Effector CD4-positive, alpha-beta T cell (primary cell): ENCODE measurements at regions not wholly inside any gene's neighbourhood (a gene's known extent, or its start where the extent isn't known, plus 50 kb on each side); places are given as distances from the start of the nearest gene placed in this dataset.
"Not testable (repeated sequence)": the region's sequence is repeated elsewhere in the genome, so short reads cannot be mapped to it uniquely, and the experiment has no call there.

Source experiments
- DNase-seq: peaks from one replicate; pipeline ENCODE4 v3.0.0-alpha.2; 2020

DNA sequence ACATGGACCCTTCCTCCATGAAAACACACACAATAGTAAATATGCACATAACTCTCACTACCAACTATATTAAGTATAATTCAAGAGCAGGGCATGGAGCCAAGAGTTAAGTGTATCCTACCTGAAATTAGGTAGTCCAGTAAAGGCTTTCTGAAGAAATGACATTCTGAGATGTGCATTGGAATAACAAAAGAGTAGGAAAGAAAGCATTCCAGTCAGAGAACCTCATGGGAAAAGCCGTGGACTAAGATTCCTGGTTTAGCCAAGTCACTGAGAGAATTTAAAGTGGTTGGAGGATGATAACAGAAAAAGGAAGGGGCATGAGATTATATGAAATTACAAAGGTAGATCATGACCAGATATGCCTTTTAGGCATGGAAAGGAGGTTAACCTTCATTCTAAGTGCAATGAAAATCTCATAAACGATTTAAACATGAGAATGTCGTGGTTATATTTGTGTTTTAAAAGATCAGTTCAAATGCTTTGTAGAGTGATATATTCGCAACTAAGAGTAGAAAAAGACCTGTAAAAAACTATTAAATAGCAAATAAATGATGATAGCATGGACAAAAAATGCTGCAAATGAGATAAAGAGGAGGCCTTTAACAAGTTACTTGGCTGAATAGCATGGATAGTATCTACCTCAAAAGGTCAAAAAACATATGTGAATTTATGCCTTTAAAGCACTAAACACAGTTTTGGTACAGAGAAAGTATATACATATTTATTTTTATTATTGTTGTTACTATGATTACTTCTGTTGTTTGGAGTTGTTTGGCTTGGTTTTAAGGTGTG is 767.4 kb upstream of the GHITM start:
- no peak for DNase-seq

DNA sequence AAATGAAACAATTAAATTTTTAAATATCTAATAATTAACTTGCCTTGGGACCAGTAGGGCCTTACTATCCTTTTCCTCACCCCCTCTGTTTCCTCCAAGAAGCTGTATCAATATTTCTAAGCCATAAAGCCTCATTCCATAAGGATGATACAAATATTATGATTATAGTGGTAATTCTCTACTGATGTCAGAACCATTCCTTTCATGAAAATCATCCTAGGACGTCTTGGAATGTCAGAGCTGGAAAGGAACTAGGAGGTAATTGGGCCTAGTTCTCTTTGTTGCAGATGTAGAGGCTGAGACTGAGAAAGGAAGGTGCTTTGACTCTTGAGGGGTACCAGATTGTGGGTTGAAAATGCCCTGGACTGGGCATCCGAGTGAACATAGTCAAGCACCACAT is 766.7 kb upstream of the GHITM start:
- no peak for DNase-seq

DNA sequence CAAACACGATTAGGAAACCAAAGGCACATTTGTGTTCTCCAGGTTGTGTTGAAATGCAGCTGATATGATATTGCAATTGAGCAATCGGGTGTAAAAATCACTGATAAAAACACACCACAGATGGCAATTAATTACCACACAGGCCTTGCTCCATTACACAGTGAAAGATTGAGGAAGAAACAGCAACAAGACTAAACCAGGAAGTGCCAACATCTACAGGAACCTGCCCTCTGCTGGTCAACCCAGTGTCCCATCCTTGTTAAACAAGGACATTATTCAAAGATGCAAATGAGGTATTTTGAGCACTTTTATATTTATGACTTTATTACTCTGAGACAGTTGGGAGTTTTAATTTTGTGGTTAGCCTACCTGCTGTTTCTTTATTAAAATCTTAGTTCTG is 765.6 kb upstream of the GHITM start:
- no peak for DNase-seq

DNA sequence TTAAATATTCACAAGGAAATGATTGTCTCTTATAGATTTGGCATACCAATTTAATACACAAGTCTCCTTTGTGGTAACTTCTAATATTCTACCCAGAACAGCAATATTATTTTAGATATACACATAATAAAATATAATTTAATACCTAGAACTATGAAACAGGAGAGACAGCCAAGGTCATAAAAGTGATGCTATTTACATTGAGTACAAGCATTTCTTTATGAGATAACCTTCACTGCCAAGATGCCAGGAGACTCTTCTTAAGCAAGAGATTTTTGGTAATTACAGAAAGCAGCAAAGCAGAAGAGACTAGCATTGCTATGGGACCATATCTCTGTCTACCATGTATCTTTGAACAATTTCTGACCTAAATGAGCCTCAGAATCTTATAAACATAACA is 764.6 kb upstream of the GHITM start:
- no peak for DNase-seq

DNA sequence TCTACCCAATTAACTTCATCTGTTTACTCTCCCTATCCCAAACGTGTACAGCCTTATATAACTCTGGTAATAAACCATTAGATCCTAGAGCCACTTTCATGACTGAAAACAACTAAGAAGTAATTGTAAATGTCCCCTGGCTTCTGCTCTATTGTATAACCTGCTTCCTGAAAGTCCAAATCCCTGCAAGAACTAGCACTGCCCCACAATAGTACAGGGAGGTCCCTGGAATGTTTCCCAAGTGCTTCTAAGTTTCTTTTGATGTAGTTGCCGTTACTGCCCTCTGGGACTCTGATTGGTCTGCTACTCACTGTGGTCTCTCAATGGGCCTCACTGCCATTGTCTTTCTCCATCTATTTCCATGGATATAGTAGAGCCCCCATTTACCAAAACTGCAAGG is 764.0 kb upstream of the GHITM start:
- no peak for DNase-seq

DNA sequence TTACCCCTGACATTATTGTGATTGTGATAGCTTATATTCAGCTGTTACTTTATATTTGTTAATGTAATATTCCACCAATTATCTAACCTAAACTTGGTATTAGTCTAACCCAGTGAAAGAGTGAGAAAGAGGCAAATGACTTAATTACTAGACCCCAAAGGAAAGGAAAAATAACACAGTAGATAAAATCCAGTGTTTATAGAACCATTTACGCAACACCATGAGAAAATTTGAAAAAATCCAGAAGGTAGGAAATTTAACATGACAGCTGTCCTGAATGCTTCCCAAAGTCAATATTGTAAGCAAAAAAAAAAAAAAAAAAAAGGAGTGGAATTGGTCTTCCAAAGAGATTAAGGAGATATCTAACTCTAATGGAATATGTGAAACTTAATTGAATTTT is 741.5 kb upstream of the GHITM start:
- DNase-seq, result no peak

DNA sequence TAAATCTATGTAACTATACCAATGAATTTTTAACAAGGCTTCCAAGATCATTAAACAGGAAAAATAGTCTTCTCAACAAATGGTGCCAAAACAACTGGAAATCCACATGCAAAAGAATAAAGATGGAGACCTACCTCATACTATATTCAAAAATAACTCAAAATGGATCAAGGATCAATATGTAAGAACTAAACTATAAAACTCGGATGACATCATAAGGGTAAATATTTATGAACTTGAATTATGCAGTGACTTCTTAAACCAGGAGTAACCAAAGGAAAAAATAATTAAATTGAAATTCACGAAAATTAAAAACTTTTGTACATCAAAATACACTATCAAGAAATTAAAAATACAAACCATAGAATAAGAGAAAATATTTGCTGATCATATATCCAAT is 728.7 kb upstream of the GHITM start:
- no peak for DNase-seq

DNA sequence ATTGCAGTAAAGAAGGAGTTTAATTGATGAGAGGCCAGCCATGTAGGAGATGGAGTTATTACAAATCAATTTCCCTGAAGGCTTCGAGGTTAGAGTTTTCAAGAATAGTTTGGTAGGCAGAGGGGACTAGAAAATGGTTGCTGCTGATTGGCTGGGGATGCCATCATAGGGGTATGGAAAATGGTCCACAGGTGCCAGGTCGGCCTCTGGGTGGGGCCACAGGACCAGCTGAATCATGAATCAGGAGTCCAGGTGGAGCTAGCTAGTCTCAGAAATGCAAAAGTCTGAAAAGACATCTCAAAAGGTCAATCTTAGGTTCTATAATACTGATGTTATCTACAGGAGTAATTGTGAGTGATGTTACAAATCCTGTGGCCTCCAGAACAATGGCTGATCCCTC is 714.0 kb upstream of the GHITM start:
- DNase-seq, result no peak

DNA sequence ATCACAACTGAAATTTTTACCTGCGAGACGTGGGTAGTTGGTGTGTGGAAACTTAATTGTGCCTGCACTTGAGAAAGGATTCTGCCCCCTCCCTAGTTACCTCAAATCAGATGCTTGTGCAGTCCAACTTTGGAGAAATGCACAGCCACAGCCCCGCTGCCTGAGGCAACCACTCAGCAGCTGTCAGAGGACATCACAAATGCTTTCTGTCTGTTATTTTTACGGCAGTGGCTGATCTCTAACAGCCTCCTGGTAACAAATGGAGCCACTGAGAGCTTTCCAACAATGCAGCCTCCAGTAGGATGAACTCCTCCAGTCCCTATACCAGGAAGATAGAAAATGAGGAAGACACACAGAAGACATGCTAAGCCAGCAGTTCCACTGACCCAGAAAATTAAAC is 712.2 kb upstream of the GHITM start:
- DNase-seq, result no peak

DNA sequence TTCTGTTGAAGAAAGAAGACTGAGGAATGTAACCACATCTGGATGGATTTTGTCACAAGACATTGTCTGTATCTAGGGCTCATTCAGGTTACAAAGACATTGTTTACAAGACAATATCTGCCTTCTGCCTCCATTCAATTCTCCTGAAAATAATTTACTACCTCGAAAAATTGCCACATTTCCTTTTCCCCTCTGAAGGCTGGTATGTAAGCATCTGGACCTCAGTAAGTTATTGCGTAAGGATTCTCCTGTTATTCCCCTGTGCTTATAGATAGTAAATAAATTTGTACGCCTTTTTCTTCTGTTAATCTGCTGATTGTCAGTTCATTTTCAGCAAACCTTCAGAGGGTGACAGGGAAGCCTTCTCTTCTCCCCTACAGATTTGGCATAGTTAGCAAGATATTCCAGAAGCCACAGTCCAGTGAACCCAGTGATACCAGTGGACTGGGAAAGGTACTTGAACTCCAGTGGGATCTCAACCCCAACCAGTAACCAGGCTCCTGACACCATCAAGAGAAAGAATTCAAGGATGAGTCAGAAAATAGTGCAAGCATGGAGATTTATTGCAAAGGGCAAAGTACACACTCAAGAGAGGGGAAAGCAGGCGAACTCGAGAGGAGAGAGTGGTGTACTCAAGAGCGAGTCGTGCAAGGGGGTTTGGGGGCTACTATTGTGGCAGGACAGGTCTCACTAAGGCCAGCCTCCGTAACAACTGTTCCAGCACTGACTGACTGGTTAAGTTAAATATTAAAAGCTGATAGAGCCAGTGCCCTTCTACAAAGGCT is 706.9 kb upstream of the GHITM start:
- no peak for DNase-seq

DNA sequence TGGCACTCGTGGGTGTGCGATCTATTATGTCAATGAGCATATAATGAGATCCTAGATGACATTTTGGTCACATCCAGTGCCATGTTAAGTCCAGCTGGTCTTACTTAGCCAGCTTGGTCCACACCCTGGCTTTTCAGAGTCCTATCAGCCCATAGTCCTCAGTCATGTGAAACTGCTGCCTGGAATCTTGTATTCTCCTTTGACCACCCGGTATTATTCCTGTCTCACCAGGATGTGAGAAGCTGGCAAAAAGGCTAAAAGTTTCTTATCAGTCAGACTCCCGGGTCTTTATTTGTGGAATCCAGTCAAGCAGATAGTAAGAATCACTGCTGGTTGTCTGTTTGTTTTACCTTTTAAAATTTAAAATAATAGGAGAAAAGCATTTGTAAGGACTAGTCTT is 705.6 kb upstream of the GHITM start:
- DNase-seq, result no peak

DNA sequence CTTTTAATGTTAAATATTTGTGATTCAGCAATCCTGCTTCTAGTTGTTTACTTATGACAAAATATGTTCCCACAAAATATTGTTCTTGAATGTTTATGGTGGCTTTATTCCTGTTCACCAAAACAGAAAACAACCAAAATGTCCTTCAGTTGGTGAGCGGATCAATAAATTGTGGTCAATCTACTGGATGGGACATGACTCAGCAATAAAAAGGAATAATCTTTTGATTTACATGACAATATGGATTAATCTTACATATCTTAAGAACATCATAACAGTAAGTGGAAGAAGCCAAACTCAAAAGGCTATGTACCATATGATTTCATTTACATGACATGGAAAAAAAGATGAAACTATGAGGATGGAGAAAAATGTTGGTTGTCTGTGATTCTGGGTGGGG is 691.3 kb upstream of the GHITM start:
- DNase-seq, result no peak

DNA sequence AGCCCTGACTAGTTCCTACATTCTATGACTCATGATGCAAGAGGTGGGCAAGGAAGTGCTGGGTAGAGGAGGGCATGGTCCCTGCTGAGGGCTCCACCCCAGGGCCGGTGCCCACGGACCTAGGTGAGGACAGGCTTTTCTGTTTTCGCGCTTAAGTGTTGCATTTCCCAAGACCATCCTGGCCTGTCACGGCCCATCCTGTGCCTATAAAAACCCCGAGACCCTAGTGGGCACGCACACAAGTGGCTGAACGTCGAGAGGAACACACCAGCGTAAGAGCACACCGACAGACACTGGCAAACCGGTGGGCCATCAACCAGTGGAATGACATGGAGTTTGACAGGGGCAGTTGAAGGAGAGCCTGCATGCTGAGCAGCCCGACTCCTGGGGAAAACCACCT is 680.7 kb upstream of the GHITM start:
- DNase-seq, result no peak

DNA sequence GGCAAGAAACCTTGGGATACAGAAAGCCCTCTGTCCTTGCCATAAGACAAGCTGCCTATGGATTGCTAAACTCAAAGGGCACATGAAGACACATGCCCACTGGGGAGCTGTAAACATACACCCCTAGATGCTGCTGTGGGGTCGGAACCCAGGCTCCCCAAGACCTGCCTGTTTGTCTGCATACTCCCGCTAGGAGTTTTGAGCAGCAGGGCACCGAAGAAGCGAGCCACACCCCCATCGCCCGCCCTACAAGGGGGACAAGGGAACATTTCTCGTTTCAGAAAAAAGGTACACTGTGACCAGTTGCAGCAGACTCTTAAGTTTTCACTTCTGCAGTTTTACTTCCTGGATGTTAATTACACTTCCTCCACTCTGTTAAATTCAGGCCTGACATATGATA is 680.2 kb upstream of the GHITM start:
- DNase-seq, result no peak

DNA sequence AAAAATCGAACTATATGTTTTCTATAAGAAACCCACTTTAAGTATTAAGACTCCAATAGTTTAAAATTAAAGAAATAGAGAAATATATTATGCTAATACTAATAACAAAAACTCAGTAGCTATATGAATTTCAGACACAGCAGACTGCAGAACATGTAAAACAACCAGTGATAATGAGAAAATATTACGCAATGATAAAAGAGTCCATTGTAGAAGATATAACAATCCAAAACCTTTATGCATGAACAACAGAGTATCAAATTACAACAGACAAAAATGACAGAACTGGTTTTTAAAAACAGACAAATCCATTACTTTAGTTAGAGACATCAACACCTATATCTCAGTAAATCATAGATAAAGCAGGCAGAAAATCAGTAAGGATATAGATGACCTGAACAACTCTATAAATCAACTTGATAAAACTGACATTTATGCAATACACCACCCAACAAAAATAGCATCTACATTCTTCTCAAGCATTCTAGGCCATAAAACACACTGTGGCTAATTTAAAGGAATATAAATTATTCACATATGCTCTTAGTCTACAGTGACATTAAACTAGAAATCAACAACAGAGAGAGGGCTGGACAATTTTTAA is 669.5 kb upstream of the GHITM start:
- no peak for DNase-seq

DNA sequence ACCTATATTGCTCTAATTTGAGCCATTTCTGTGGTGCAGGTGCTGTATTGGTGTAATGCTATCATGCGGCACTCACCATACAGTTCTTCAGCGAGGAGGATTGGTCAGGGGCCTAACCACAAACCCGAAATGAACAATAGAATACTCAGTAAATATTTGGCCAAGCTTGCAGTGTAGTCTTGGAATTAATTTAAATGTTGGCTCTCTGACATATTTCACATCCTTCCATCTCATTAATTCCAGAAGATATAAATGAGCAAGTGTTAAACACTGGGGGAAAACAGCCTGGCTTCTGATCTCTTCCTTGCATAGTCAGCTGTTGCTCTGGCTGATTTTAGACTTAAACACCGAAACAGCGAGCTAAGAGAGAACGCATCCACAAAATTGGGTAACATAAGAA is 663.1 kb upstream of the GHITM start:
- no peak for DNase-seq

DNA sequence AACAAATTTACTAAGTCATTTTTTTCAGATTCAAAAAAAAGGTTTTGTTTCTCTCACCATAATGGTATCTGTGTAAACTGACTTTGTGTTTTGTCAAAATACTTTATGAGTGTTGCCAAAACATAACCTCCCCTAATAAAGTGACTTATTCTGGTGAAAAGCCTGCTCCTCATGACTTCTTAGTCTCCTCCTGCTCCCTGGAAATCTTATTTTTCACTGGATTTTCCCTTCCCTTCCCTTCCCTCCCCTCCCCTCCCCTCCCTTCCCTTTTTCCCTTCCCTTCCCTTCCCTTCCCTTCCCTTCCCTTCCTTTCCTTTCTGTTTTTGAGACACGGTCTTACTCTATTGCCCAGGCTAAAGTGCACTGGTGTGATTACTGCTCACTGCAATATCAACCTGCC is 650.1 kb upstream of the GHITM start:
- no peak for DNase-seq

DNA sequence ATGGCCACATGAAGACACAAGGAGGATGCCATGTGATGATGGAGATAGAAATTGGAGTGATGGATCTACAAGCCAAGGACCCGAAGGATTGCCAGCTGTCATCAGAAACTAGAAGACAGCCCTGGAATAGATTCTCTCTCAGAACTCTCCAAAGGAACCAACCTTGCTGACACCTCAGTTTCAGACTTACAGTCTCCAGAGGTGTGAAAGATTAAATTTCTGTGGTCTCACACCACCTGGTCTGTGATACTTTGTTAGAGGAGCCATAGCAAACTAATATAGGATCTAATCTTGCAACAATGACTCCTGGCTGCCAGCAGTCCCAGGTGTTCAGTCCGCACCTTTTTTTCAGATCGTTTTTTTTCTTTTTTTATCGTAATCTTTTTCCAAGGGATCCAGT is 647.3 kb upstream of the GHITM start:
- DNase-seq, result no peak

DNA sequence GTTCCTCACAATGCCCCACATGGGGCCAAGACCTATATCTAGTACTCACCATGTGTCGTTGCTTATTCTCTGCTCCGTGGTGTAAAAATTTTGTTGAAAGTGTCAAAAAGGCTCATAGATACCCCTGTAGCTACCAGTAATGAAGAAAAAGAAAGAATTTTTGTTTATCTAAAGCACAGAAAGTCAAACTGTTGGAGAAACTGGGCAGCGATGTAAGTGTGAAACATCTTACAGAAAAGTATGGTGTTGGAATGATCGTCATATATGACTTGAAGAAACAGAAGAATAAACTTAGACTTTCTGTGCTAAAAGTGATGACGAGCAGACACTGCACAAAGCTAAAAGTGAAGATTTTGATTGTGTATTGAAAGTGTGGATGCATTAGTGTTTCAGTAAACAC is 626.6 kb upstream of the GHITM start:
- no peak for DNase-seq

DNA sequence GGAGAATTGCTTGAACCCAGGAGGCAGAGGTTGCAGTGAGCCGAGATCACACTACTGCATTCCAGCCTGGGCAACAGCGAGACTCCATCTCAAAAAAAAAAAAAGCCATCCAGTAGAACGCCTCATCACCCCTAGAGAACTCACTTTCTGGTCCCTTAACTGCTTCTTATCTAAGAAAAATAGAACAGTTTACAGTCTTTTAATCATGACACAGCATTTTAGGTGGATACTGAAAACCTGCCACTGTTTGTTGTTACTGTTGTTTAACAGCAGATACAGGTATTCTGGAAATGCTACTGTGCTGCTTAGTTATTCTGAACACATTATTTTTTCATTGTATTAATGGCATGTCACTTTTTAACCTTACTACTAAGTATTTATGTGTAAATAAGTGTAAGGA is 624.3 kb upstream of the GHITM start:
- DNase-seq, result no peak

DNA sequence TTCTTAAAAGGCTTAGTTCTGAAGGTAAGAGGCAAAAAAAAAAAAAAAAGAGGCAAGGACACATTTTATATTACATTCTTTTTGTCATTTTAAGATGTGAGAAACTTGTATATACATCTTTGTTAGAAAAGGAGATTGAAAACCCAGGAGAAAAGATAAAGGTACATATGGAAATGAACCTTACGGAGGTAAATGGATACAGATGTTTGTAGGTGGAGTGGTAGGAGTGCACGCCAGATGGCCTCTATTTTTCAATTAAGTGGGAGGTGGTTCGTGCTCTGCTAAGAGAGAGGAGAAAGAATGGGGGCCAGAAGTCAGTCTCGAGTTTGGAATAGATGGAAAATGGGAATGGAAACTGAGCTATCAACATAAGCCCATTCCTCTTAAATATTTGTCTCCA is 622.5 kb upstream of the GHITM start:
- no peak for DNase-seq

DNA sequence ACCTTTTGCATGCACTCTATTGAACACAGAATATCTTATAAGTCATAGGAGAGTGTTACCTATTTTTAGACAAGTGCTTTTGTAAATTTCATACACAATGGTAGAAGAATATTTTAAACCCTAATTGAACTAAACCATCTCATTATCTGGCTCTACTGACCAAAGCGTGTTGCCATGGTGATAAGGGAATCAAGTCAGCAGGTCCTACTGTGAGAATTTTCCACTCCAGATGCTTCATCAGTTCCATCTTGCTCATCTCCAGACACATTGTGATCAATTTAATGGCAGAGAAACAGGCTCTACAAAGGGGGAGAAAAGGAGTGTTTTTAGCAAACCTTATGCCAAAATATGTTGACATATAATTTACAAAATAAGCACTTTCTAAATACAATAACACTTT is 621.9 kb upstream of the GHITM start:
- no peak for DNase-seq

DNA sequence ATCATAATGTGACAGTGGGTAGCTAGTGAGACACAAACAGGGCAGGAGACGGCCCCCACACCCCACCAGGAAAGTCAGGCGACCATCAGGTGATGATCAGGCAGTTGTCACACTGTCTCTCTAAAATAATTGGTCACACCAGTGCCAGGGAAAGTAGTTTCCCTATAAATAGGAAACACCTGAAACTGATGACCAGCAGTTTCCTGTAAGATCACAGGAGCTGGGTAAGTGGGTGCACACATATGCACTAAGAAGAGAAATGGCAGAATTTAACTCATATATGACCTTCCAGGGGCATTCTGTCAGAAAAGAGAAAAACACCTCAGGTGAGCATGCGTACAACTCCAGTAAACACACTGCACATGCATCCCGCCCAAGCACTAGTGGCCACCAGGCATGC is 620.5 kb upstream of the GHITM start:
- DNase-seq, result no peak

DNA sequence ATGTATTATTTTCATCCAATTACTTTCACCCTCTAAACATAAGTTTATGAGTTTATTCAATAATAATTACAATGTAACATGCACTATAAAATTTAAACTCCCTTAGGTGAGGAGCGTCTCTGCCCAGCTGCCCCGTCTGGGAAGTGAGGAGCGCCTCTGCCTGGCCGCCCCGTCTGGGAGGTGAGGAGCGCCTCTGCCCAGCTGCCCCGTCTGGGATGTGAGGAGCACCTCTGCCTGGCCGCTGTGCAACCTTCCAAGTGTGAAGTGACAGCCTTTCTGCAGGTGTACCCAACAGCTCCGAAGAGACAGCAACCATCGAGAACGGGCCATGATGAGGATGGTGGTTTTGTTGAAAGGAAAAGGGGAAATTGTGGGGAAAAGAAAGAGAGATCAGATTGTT is 618.9 kb upstream of the GHITM start:
- DNase-seq, result not testable (repeated sequence)
